ENCODE measurements at regions not wholly inside any gene's neighbourhood (a gene's known extent, or its start where the extent isn't known, plus 50 kb on each side); places are given as distances from the start of the nearest gene placed in this dataset.

DNA sequence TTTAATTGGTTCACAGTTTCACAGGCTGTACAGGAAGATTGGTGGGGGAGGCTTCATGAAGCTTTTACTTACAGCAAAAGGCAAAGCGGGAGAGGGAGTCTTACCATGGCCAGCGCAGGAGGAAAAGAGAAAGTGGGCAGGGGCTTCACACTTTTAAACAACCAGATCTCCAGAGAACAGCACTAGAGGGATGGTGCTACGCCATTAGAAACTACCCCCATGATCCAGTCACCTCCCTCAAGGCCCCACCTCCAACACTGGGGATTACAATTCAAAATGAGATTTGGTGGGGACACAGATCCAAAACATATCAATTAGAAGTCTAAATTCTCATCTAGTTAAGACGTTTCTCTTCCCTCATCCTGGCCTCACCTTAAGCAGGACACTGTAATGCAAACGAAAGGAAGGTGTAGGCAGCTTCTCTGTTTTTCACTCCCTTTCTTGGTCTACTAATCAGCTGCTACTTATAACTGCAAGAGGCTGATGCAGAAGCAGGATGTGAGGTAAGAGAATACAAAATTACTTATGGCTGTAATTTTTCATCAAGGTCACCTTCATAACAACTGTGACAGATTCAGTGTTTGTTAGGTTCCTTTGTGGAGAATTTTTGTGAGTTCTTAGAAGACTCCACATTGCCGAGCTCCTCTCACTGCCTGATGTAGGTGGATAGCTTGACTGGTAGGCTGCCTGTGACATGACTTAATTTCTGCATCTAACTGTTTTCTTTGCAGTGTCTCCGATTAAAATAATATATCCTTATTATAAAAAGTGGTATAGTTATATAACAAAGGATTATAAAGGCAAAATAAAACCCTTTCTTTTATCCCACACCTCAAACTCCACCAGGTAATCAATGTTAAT is 255.1 kb downstream of the IL15 start:
- H3K4me2 ChIP-seq (ENCODE audit: low read length) = no peak overlapping the region
- no peaks in the 10 kb centered on the region for H3K36me3 ChIP-seq (ENCODE audit: insufficient read depth, low read length)
- FAIRE-seq = no peak
- Mint-ChIP-seq H3K9me3 (ENCODE audit: unreplicated experiment) (no peaks in the 10 kb centered on the region), H3K27me3 (ENCODE audit: low read depth, unreplicated experiment) (no peaks in the 10 kb centered on the region), H3K4me1 (ENCODE audit: low read depth, unreplicated experiment) (no peaks in the 10 kb centered on the region), H3K36me3 (ENCODE audit: low read depth, unreplicated experiment) (no peaks in the 10 kb centered on the region), H3K27ac (ENCODE audit: unreplicated experiment) (no peak overlapping the region), H3K4me3 (ENCODE audit: unreplicated experiment) (no peak overlapping the region)
- no peaks in the 10 kb centered on the region for H3K9me3 ChIP-seq (ENCODE audit: insufficient read depth, low read depth, low read length)
- H3K27me3 ChIP-seq (ENCODE audit: insufficient read depth, low read length) = no peaks in the 10 kb centered on the region
- H3K79me2 ChIP-seq (ENCODE audit: insufficient read depth, low read length) = no peaks in the 10 kb centered on the region
- H3K4me1 ChIP-seq (ENCODE audit: insufficient read depth, low read length) = no peaks in the 10 kb centered on the region
- no peaks in the 10 kb centered on the region for H4K20me1 ChIP-seq (ENCODE audit: insufficient read depth, low read length)
- H3K4me3 ChIP-seq (ENCODE audit: insufficient read depth, low read depth, low read length) = no peak overlapping the region
- H3K9ac ChIP-seq (ENCODE audit: low read length) = no peak overlapping the region
- no peak overlapping the region for H2AFZ ChIP-seq (ENCODE audit: low read depth, low read length)
- H3K27ac ChIP-seq (ENCODE audit: low read depth, low read length) = no peak overlapping the region
- no peak for DNase-seq (ENCODE audit: low read depth)
- TF ChIP-seq, protein P1, sequence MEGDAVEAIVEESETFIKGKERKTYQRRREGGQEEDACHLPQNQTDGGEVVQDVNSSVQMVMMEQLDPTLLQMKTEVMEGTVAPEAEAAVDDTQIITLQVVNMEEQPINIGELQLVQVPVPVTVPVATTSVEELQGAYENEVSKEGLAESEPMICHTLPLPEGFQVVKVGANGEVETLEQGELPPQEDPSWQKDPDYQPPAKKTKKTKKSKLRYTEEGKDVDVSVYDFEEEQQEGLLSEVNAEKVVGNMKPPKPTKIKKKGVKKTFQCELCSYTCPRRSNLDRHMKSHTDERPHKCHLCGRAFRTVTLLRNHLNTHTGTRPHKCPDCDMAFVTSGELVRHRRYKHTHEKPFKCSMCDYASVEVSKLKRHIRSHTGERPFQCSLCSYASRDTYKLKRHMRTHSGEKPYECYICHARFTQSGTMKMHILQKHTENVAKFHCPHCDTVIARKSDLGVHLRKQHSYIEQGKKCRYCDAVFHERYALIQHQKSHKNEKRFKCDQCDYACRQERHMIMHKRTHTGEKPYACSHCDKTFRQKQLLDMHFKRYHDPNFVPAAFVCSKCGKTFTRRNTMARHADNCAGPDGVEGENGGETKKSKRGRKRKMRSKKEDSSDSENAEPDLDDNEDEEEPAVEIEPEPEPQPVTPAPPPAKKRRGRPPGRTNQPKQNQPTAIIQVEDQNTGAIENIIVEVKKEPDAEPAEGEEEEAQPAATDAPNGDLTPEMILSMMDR (IDR thresholded peaks at IDR 0.05; ENCODE audit: insufficient read depth, low read depth, low read length) = no peak
- no peak for TF ChIP-seq EZH2 (IDR thresholded peaks at IDR 0.05; ENCODE audit: insufficient read depth, low read length)

DNA sequence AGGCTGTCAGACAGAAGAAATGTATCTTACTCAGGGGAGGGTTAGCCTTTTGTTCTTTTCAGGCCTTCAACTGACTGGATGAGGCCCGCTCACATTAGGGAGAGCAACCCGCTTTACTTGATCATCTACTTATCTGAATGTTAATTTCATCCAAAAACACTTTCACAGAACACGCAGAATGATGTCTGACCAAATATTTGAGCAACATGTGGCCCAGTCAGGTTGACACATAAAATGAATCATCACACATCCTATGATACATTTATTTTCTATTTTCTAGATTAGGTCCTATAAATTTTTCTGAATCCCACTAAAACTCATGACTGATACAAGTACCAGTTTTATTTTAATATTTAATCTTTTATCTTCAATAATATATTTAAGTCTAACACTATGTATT is 260.3 kb downstream of the IL15 start:
- FAIRE-seq = no peak
- H3K4me1 Mint-ChIP-seq (ENCODE audit: low read depth, unreplicated experiment) = no peaks in the 10 kb centered on the region
- H3K36me3 Mint-ChIP-seq (ENCODE audit: low read depth, unreplicated experiment) = no peaks in the 10 kb centered on the region
- H3K27ac ChIP-seq (ENCODE audit: low read depth, low read length) = no peak overlapping the region
- DNase-seq (ENCODE audit: low read depth) = no peak
- no peaks in the 10 kb centered on the region for H3K79me2 ChIP-seq (ENCODE audit: insufficient read depth, low read length)
- no peaks in the 10 kb centered on the region for H3K9me3 Mint-ChIP-seq (ENCODE audit: unreplicated experiment)
- no peak overlapping the region for H2AFZ ChIP-seq (ENCODE audit: low read depth, low read length)
- no peak overlapping the region for H3K4me3 Mint-ChIP-seq (ENCODE audit: unreplicated experiment)
- H3K27ac Mint-ChIP-seq (ENCODE audit: unreplicated experiment) = no peak overlapping the region
- no peak overlapping the region for H3K9ac ChIP-seq (ENCODE audit: low read length)
- no peaks in the 10 kb centered on the region for H3K27me3 Mint-ChIP-seq (ENCODE audit: low read depth, unreplicated experiment)
- no peaks in the 10 kb centered on the region for H3K27me3 ChIP-seq (ENCODE audit: insufficient read depth, low read length)
- no peaks in the 10 kb centered on the region for H3K36me3 ChIP-seq (ENCODE audit: insufficient read depth, low read length)
- H3K4me3 ChIP-seq (ENCODE audit: insufficient read depth, low read depth, low read length) = no peak overlapping the region
- no peaks in the 10 kb centered on the region for H3K4me1 ChIP-seq (ENCODE audit: insufficient read depth, low read length)
- no peak overlapping the region for H3K4me2 ChIP-seq (ENCODE audit: low read length)
- TF ChIP-seq EZH2 (IDR thresholded peaks at IDR 0.05; ENCODE audit: insufficient read depth, low read length) = no peak
- TF ChIP-seq, protein P1 (IDR thresholded peaks at IDR 0.05; ENCODE audit: insufficient read depth, low read depth, low read length) = no peak
- H3K9me3 ChIP-seq (ENCODE audit: insufficient read depth, low read depth, low read length) = no peaks in the 10 kb centered on the region
- no peaks in the 10 kb centered on the region for H4K20me1 ChIP-seq (ENCODE audit: insufficient read depth, low read length)

DNA sequence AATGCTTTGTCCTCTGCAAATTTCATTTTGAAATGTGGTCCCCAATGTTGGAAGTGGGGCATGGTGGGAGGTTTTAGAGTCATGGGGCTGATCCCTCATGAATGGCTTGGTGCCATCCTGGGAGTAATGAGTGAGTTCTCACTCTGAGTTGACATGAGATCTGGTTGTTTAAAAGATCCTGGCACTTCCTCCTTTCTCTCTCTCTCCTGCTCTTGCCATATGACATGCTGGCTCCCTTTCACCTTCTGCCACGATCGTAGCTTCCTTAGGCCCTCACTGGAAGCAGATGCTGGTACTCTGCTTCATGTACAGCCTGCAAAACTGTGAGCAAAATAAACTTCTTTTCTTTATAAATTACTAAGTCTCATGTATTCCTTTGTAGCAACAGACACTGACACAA is 262.0 kb downstream of the IL15 start:
- no peak overlapping the region for H2AFZ ChIP-seq (ENCODE audit: low read depth, low read length)
- H3K27me3 ChIP-seq (ENCODE audit: insufficient read depth, low read length) = no peaks in the 10 kb centered on the region
- Mint-ChIP-seq H3K4me1 (ENCODE audit: low read depth, unreplicated experiment) (no peaks in the 10 kb centered on the region), H3K27ac (ENCODE audit: unreplicated experiment) (no peak overlapping the region), H3K27me3 (ENCODE audit: low read depth, unreplicated experiment) (no peaks in the 10 kb centered on the region), H3K4me3 (ENCODE audit: unreplicated experiment) (no peak overlapping the region), H3K36me3 (ENCODE audit: low read depth, unreplicated experiment) (no peaks in the 10 kb centered on the region), H3K9me3 (ENCODE audit: unreplicated experiment) (no peaks in the 10 kb centered on the region)
- no peak for DNase-seq (ENCODE audit: low read depth)
- no peak overlapping the region for H3K4me3 ChIP-seq (ENCODE audit: insufficient read depth, low read depth, low read length)
- no peaks in the 10 kb centered on the region for H4K20me1 ChIP-seq (ENCODE audit: insufficient read depth, low read length)
- no peak for FAIRE-seq
- H3K27ac ChIP-seq (ENCODE audit: low read depth, low read length) = no peak overlapping the region
- H3K9me3 ChIP-seq (ENCODE audit: insufficient read depth, low read depth, low read length) = no peaks in the 10 kb centered on the region
- H3K4me1 ChIP-seq (ENCODE audit: insufficient read depth, low read length) = no peaks in the 10 kb centered on the region
- TF ChIP-seq, protein P1 (IDR thresholded peaks at IDR 0.05; ENCODE audit: insufficient read depth, low read depth, low read length) = no peak
- no peak for TF ChIP-seq EZH2 (IDR thresholded peaks at IDR 0.05; ENCODE audit: insufficient read depth, low read length)
- H3K79me2 ChIP-seq (ENCODE audit: insufficient read depth, low read length) = no peaks in the 10 kb centered on the region
- no peaks in the 10 kb centered on the region for H3K36me3 ChIP-seq (ENCODE audit: insufficient read depth, low read length)
- H3K9ac ChIP-seq (ENCODE audit: low read length) = no peak overlapping the region
- no peak overlapping the region for H3K4me2 ChIP-seq (ENCODE audit: low read length)

Measured in astrocyte (in vitro differentiated cells and primary cell).